Eye (tissue), 1 donor: ENCODE measurements at regions not wholly inside any gene's neighbourhood (a gene's known extent, or its start where the extent isn't known, plus 50 kb on each side); places are given as distances from the start of the nearest gene placed in this dataset.
A peak's percentile ranks its signal among the peaks of the same experiment; 100 is the strongest.
"Not testable (repeated sequence)": the region's sequence is repeated elsewhere in the genome, so short reads cannot be mapped to it uniquely, and the experiment has no call there.

Source experiments
- DNase-seq: peaks from one replicate; pipeline ENCODE4 v3.0.0-alpha.2; 2015

GRCh38 chr4:72666910-72667309 lies 97.9 kb upstream of the ADAMTS3 start:
- no peak for DNase-seq

- no peak for DNase-seq
These were observed 96.3 kb upstream of the ADAMTS3 start for GRCh38 chr4:72665171-72665968.

- DNase-seq = peak; percentile 41
These were observed 94.8 kb upstream of the ADAMTS3 start for GRCh38 chr4:72663828-72664227.

GRCh38 chr4:72661830-72662229 lies 92.8 kb upstream of the ADAMTS3 start:
- peak; percentile 63 for DNase-seq

GRCh38 chr4:72641611-72642010 lies 72.6 kb upstream of the ADAMTS3 start:
- DNase-seq = no peak

DNA sequence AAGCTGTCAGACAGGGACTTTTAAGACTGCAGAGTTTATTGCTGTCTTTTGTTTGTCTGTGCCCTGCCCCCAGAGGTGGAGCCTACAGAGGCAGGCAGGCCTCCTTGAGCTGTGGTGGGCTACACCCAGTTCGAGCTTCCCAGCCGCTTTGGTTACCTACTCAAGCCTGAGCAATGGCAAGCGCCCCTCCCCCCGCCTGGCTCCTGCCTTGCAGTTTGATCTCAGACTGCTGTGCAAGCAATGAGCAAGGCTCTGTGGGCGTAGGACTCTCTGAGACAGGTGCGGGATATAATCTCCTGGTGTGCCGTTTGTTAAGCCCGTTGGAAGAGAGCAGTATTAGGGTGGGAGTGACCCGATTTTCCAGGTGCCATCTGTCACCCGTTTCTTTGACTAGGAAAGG lies 67.8 kb upstream of the ADAMTS3 start:
- DNase-seq = not testable (repeated sequence)

DNA sequence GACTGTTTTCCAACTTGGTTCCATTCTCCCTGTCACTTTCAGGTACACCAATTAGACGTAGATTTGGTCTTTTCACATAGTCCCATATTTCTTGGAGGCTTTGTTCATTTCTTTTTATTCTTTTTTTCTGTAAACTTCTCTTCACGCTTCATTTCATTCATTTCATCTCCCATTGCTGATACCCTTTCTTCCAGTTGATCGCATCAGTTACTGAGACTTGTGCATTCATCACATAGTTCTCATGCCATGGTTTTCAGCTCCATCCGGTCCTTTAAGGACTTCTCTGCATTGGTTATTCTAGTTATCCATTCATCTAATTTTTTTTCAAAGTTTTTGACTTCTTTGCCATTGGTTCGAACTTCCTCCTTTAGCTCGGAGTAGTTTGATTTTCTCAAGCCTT lies 66.9 kb upstream of the ADAMTS3 start:
- DNase-seq = not testable (repeated sequence)

DNA sequence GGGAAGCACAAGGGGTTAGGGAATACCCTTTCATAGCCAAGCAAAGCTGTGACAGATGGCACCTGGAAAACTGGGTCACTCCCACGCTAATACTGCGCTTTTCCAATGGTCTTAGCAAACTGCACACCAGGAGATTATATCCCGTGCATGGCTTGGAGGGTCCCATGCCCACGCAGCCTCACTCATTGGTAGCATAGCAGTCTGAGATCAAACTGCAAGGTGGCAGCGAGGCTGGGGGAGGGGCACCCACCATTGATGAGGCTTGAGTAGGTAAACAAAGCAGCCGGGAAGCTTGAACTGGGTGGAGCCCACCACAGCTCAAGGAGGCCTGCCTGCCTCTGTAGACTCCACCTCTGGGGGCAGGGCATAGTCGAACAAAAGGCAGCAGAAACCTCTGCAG lies 63.2 kb upstream of the ADAMTS3 start:
- not testable (repeated sequence) for DNase-seq

DNA sequence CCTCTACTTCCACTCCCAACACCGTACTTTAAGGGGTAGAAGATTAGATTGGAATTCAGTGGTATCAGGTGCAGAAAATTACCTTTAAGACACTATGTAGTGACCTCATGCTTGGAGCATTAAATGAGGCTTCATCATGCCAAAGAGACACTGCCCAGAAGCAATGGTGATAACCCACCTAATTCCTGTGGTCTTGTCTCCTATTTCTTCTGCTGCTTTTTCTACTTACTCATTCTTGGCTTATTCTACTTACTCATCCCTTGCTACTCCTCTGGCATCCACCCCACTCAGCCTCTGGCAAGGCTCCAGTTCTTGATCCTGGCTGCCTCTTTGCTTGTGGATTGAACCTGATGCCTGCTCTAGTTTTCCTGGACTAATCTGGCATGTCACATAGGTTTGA lies 62.3 kb upstream of the ADAMTS3 start:
- no peak for DNase-seq

GRCh38 chr4:72629540-72629939 lies 60.5 kb upstream of the ADAMTS3 start:
- DNase-seq = no peak

GRCh38 chr4:72627723-72628122 lies 58.7 kb upstream of the ADAMTS3 start:
- no peak for DNase-seq
